Common myeloid progenitor, CD34-positive (primary cell): ENCODE measurements at regions not wholly inside any gene's neighbourhood (a gene's known extent, or its start where the extent isn't known, plus 50 kb on each side); places are given as distances from the start of the nearest gene placed in this dataset.

Source experiments
- CTCF ChIA-PET: fragments of 350-600 bp; sonication (Branson Sonifier 250); formaldehyde crosslinking; loops from one replicate; lab custom pipeline; 2021; ENCODE audit warnings: antibody characterized with exemption; lab: Charles Lee
- POLR2A ChIA-PET: fragments of 350-600 bp; sonication (Branson Sonifier 250); formaldehyde crosslinking; loops from one replicate; lab custom pipeline; 2021; ENCODE audit warnings: antibody characterized with exemption; lab: Charles Lee
- DNase-seq, 3 donors: peaks; one replicate each; pipeline versions ENCODE4 v3.0.0 to v3.0.0-alpha.2; 2013
- H3K27ac ChIP-seq, 2 experiments: 1 replicate in 1 of 2; 2 replicates in 1 of 2; pipeline ENCODE4 v1.7.0; 2013; ENCODE audit warnings: inconsistent platforms in 2 of 2, low read length in 2 of 2, mild to moderate bottlenecking in 2 of 2, low read depth in 1 of 2, moderate library complexity in 1 of 2; ENCODE audit not compliant: severe bottlenecking in 2 of 2, insufficient read depth in 1 of 2, poor library complexity in 1 of 2
- H3K27me3 ChIP-seq, 5 experiments: replicated peaks in 2 of 5; 1 replicate in 3 of 5; 2 replicates in 2 of 5; pipeline versions ENCODE4 v1.6.1 to v1.7.0; 2013; ENCODE audit warnings: low read length in 4 of 5, mild to moderate bottlenecking in 2 of 5, moderate library complexity in 2 of 5, inconsistent platforms in 1 of 5; ENCODE audit not compliant: insufficient read depth in 5 of 5, control insufficient read depth in 4 of 5
- H3K36me3 ChIP-seq, 4 experiments: 1 replicate in 2 of 4; 2 replicates in 2 of 4; pipeline versions ENCODE4 v1.6.1 to v1.7.0; 2013; ENCODE audit warnings: low read length in 3 of 4, control low read depth in 1 of 4, mild to moderate bottlenecking in 1 of 4; ENCODE audit not compliant: control insufficient read depth in 4 of 4, insufficient read depth in 4 of 4
- H3K4me1 ChIP-seq, 4 experiments: 1 replicate in 3 of 4; 2 replicates in 1 of 4; pipeline versions ENCODE4 v1.6.1 to v1.7.1; 2013; ENCODE audit warnings: low read length in 3 of 4, mild to moderate bottlenecking in 3 of 4, control low read depth in 1 of 4, inconsistent platforms in 1 of 4, moderate library complexity in 1 of 4; ENCODE audit not compliant: control insufficient read depth in 4 of 4, insufficient read depth in 4 of 4; ENCODE audit errors: control extremely low read depth in 1 of 4
- H3K4me3 ChIP-seq, 7 experiments: 1 replicate in 4 of 7; 2 replicates in 3 of 7; pipeline versions ENCODE4 v1.5.1 to v1.7.0; 2013; ENCODE audit warnings: mild to moderate bottlenecking in 7 of 7, low read length in 6 of 7, moderate library complexity in 6 of 7, inconsistent platforms in 2 of 7, low read depth in 2 of 7, control low read depth in 1 of 7; ENCODE audit not compliant: insufficient read depth in 4 of 7, control insufficient read depth in 1 of 7; ENCODE audit errors: extremely low read depth in 1 of 7
- H3K9me3 ChIP-seq, 5 experiments: 1 replicate in 4 of 5; 2 replicates in 1 of 5; pipeline versions ENCODE4 v1.6.1 to v1.7.1; 2013; ENCODE audit warnings: low read length in 4 of 5, mild to moderate bottlenecking in 2 of 5, inconsistent platforms in 1 of 5, low read depth in 1 of 5, moderate library complexity in 1 of 5; ENCODE audit not compliant: control insufficient read depth in 4 of 5, insufficient read depth in 2 of 5; ENCODE audit errors: control extremely low read depth in 1 of 5
- WGBS: methylation state at CpG from one replicate; pipeline ENCODE4 v1.1.5; 2013; ENCODE audit not compliant: insufficient coverage; 5-methylcytosine and 5-hydroxymethylcytosine counted together

- peaks cover 0 to 12% (median 9%) of the 10 kb centered on the region in 4 experiments for H3K4me1 ChIP-seq
- H3K27me3 ChIP-seq = peaks cover 0 to 4% (median 0%) of the 10 kb centered on the region in 5 experiments
- no peak for DNase-seq
- no peak overlapping the region for H3K4me3 ChIP-seq
- ChIA-PET POLR2A (no interaction called here), CTCF (no interaction called here)
- H3K9me3 ChIP-seq = no peaks in the 10 kb centered on the region
- H3K36me3 ChIP-seq = no peaks in the 10 kb centered on the region
- 94% methylated on average over 15 of the region's 15 CpGs for WGBS
- no peak overlapping the region for H3K27ac ChIP-seq
Observed at GRCh38 chr1:2908561-2908960, 107.1 kb upstream of the TTC34 start.

DNA sequence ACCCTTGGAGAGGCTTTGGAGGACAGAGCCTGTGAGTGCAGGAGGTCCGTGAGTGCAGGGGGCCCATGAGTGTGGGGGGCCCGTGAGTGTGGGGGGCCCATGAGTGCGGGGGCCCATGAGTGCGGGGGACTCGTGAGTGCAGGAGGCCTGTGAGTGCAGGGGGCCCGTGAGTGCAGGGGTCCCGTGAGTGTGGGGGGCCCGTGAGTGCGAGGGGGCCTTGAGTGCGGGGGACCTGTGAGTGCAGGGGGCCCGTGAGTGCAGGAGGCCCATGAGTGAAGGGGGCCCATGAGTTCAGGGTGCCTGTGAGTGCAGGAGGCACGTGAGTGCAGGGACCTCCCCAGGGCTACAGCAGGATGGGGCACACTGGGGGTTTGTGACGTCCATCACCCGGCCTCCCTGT is 108.3 kb upstream of the TTC34 start:
- ChIA-PET POLR2A (no interaction called here), CTCF (no interaction called here)
- Histone ChIP-seq H3K4me1 (peaks cover 0 to 14% (median 10%) of the 10 kb centered on the region in 4 experiments), H3K27me3 (peaks cover 0 to 4% (median 0%) of the 10 kb centered on the region in 5 experiments), H3K4me3 (no peak overlapping the region), H3K27ac (no peak overlapping the region), H3K9me3 (no peaks in the 10 kb centered on the region), H3K36me3 (no peaks in the 10 kb centered on the region)
- 100% methylated on average over 9 of the region's 14 CpGs for WGBS
- DNase-seq = no peak

DNA sequence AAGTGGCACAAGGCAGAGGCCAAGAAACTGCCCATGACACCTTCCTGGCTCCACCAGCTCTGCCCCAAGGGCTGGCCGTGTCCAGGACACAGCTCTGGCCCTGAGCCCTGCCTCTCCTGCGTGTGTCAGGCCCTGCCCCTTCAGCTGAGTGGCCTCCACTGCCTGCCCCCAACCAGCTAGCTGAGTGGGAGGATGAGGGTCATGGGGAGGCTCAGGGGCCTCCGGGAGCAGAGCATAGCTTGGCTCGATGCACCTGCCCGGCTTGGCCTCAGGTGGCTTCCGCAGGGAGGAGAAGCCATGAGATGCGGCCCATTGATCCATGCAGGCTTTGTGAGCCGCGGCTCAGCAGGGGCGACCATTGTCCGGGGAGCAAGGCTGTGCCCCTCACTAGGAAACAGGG is 108.7 kb upstream of the TTC34 start:
- Histone ChIP-seq H3K27ac (no peak overlapping the region), H3K4me1 (peaks cover 0 to 14% (median 10%) of the 10 kb centered on the region in 4 experiments), H3K27me3 (peaks cover 0 to 4% (median 0%) of the 10 kb centered on the region in 5 experiments), H3K9me3 (no peaks in the 10 kb centered on the region), H3K4me3 (no peak overlapping the region), H3K36me3 (no peaks in the 10 kb centered on the region)
- ChIA-PET CTCF (no interaction called here), POLR2A (no interaction called here)
- WGBS = over 99% methylated on average over 11 of the region's 11 CpGs
- no peak for DNase-seq

GRCh38 chr1:2911421-2912178 is 109.7 kb upstream of the ACTRT2 start:
- Histone ChIP-seq H3K36me3 (no peaks in the 10 kb centered on the region), H3K4me3 (no peak overlapping the region), H3K27me3 (no peaks in the 10 kb centered on the region), H3K9me3 (no peaks in the 10 kb centered on the region), H3K27ac (no peak overlapping the region), H3K4me1 (peaks cover 0 to 14% (median 10%) of the 10 kb centered on the region in 4 experiments)
- POLR2A ChIA-PET = no interaction called here
- DNase-seq = no peak
- CTCF ChIA-PET = interaction anchor here (1.4 kb wide), 2 partner anchors 9 to 82 kb away, joined by 3 read pairs; no protein-coding TSS in a partner anchor
- 99% methylated on average over 22 of the region's 31 CpGs for WGBS

GRCh38 chr1:2912424-2913061 is 108.7 kb upstream of the ACTRT2 start:
- Histone ChIP-seq H3K9me3 (no peaks in the 10 kb centered on the region), H3K4me1 (peaks cover 0 to 14% (median 10%) of the 10 kb centered on the region in 4 experiments), H3K27me3 (peaks cover 0 to under 1% (median 0%) of the 10 kb centered on the region in 5 experiments), H3K36me3 (no peaks in the 10 kb centered on the region), H3K4me3 (no peak overlapping the region), H3K27ac (no peak overlapping the region)
- 62% methylated on average over 10 of the region's 16 CpGs for WGBS
- CTCF ChIA-PET = interaction anchor here (1.4 kb wide), 2 partner anchors 8 to 81 kb away, joined by 3 read pairs; no protein-coding TSS in a partner anchor
- POLR2A ChIA-PET = no interaction called here
- DNase-seq = peak; percentile 79 to 93 (median 92)

DNA sequence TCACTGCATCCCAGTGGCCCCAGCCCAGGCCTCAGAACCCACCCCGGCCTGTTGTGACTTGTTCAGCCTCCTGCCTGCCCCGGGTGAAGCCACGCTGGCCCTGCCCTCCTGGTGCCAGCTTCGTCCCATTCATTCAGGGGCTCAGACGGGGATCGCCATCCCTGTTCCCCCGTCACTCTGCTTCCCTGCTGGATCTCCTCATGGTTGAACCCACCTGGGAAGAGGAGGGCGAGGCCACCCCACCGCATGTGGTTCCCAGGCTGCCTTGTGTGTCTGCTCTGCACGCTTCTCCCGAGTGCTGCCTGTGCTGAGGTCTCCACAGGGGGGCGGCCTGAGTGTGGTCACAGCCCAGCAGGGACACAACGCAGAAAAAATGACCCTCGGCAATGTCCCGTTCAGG is 108.2 kb upstream of the ACTRT2 start:
- Histone ChIP-seq H3K4me1 (peaks cover 0 to 14% (median 10%) of the 10 kb centered on the region in 4 experiments), H3K9me3 (no peaks in the 10 kb centered on the region), H3K27me3 (peaks cover 0 to 2% (median 0%) of the 10 kb centered on the region in 5 experiments), H3K27ac (no peak overlapping the region), H3K4me3 (no peak overlapping the region), H3K36me3 (no peaks in the 10 kb centered on the region)
- ChIA-PET POLR2A (no interaction called here), CTCF (interaction anchor here (1.4 kb wide), 1 partner anchor 81 kb away, joined by 3 read pairs; no protein-coding TSS in a partner anchor)
- no peak for DNase-seq
- 95% methylated on average over 13 of the region's 15 CpGs for WGBS

GRCh38 chr1:2914702-2915101 is 106.6 kb upstream of the ACTRT2 start:
- H3K27ac ChIP-seq = no peak overlapping the region
- no peaks in the 10 kb centered on the region for H3K9me3 ChIP-seq
- ChIA-PET CTCF (no interaction called here), POLR2A (no interaction called here)
- WGBS = 98% methylated on average over 6 of the region's 6 CpGs
- H3K4me1 ChIP-seq = peaks cover 0 to 14% (median 10%) of the 10 kb centered on the region in 4 experiments
- no peaks in the 10 kb centered on the region for H3K36me3 ChIP-seq
- no peak for DNase-seq
- no peak overlapping the region for H3K4me3 ChIP-seq
- H3K27me3 ChIP-seq = peaks cover 0 to 2% (median 0%) of the 10 kb centered on the region in 5 experiments
